ENCODE measurements at regions not wholly inside any gene's neighbourhood (a gene's known extent, or its start where the extent isn't known, plus 50 kb on each side); places are given as distances from the start of the nearest gene placed in this dataset.

- TF ChIP-seq POLR2AphosphoS5 (IDR thresholded peaks at IDR 0.05; ENCODE audit: low read depth, low read length) (no peak), POLR2A (IDR thresholded peaks at IDR 0.05; ENCODE audit: low read depth, low read length) (no peak), SPI1 (IDR thresholded peaks at IDR 0.05; ENCODE audit: low read depth, low read length) (no peak)
These were observed 124.3 kb downstream of the EHF start for GRCh38 chr11:34745195-34745594.
